Testis (tissue), 2 donors: ENCODE measurements at regions not wholly inside any gene's neighbourhood (a gene's known extent, or its start where the extent isn't known, plus 50 kb on each side); places are given as distances from the start of the nearest gene placed in this dataset.

Experiments used
- CTCF ChIP-seq, 3 experiments: fragments of 450-650 bp in 2 of 3; fragments of 200-600 bp in 1 of 3; sonication (generic) in 1 of 3; IDR thresholded peaks; one replicate each; pipeline ENCODE4 v1.5.1; 2016 to 2019; ENCODE audit warnings: antibody characterized with exemption in 3 of 3, mild to moderate bottlenecking in 2 of 3, moderate library complexity in 1 of 3
- POLR2A ChIP-seq: fragments of 450-650 bp; IDR thresholded peaks from one replicate; pipeline ENCODE4 v1.6.1; 2017; ENCODE audit warnings: antibody characterized with exemption, mild to moderate bottlenecking, moderate library complexity

- no peak for TF ChIP-seq CTCF (IDR thresholded peaks at IDR 0.05)
- no peak for TF ChIP-seq POLR2A
These were observed 124.2 kb upstream of the ID4 start for GRCh38 chr6:19712998-19713397.
